IMR-90 (cell line): ENCODE measurements at regions not wholly inside any gene's neighbourhood (a gene's known extent, or its start where the extent isn't known, plus 50 kb on each side); places are given as distances from the start of the nearest gene placed in this dataset.

Experiments
- ATAC-seq: fragments of 200-7000 bp; cut with Tn5 transposase; 2 replicates; pipeline ENCODE4 v1.9.1; 2020; ENCODE audit warnings: low read depth, mild to moderate bottlenecking, moderate library complexity
- BruUV-seq: library from RNA; stranded (reverse); fragments of 400-500 nt; replicated peaks from 2 replicates; lab custom pipeline; 2021; lab: Mats Ljungman, UMichigan
- CTCF ChIA-PET: fragments of 300-600 bp; formaldehyde crosslinking; extraction: SDS; loops from one replicate; lab custom pipeline; 2021; ENCODE audit warnings: antibody characterized with exemption; lab: Yijun Ruan, JAX
- POLR2A ChIA-PET: fragments of 300-600 bp; sonication (Branson Sonifier 250); formaldehyde crosslinking; loops from one replicate; lab custom pipeline; 2022; ENCODE audit warnings: antibody characterized with exemption; ENCODE audit not compliant: unreplicated experiment; lab: Charles Lee
- DNase-seq: peaks from one replicate; pipeline ENCODE4 v3.0.0; 2013
- H2AFZ ChIP-seq: replicated peaks from 2 replicates; pipeline ENCODE3; 2013; ENCODE audit warnings: low read length, mild to moderate bottlenecking; ENCODE audit not compliant: poor library complexity
- H2AK5ac ChIP-seq: 2 replicates; pipeline ENCODE4 v1.6.1; 2013; ENCODE audit warnings: low read depth, low read length, inconsistent platforms
- H2AK9ac ChIP-seq: replicated peaks from 2 replicates; pipeline ENCODE3; 2013; ENCODE audit warnings: mild to moderate bottlenecking, low read depth, low read length, moderate library complexity; ENCODE audit not compliant: poor library complexity
- H2BK120ac ChIP-seq: 2 replicates; pipeline ENCODE4 v1.6.1; 2013; ENCODE audit warnings: low read depth, low read length, inconsistent platforms
- H2BK15ac ChIP-seq: 3 replicates; pipeline ENCODE4 v1.6.1; 2013; ENCODE audit warnings: low read depth, low read length, inconsistent platforms
- H2BK20ac ChIP-seq: 2 replicates; pipeline ENCODE4 v1.6.1; 2013; ENCODE audit warnings: low read depth, mild to moderate bottlenecking, inconsistent platforms, low read length, moderate library complexity
- H2BK5ac ChIP-seq: 2 replicates; pipeline ENCODE4 v1.6.1; 2013; ENCODE audit warnings: mild to moderate bottlenecking, low read depth, low read length, inconsistent platforms; ENCODE audit not compliant: poor library complexity, severe bottlenecking
- H3K14ac ChIP-seq: replicated peaks from 2 replicates; pipeline ENCODE4 v1.6.1; 2013; ENCODE audit warnings: low read depth, low read length, inconsistent platforms
- H3K18ac ChIP-seq: 2 replicates; pipeline ENCODE4 v1.6.1; 2013; ENCODE audit warnings: low read depth, low read length, control low read depth
- H3K23ac ChIP-seq: 2 replicates; pipeline ENCODE4 v1.6.1; 2013; ENCODE audit warnings: low read depth, low read length, inconsistent platforms
- H3K27ac ChIP-seq: 2 replicates; pipeline ENCODE4 v1.5.1; 2013; ENCODE audit warnings: mild to moderate bottlenecking, control low read depth, low read length; ENCODE audit not compliant: insufficient read depth
- H3K27me3 ChIP-seq: 2 replicates; pipeline ENCODE4 v1.6.1; 2013; ENCODE audit warnings: low read length; ENCODE audit not compliant: control insufficient read depth, insufficient read depth
- H3K36me3 ChIP-seq: 2 replicates; pipeline ENCODE4 v1.6.1; 2013; ENCODE audit warnings: low read length, mixed read lengths; ENCODE audit not compliant: control insufficient read depth, insufficient read depth
- H3K4ac ChIP-seq: 2 replicates; pipeline ENCODE4 v1.6.1; 2013; ENCODE audit warnings: low read depth, low read length, inconsistent platforms
- H3K4me1 ChIP-seq: 2 replicates; pipeline ENCODE4 v1.6.1; 2013; ENCODE audit warnings: low read length, mixed read lengths; ENCODE audit not compliant: control insufficient read depth, insufficient read depth
- H3K4me2 ChIP-seq: 2 replicates; pipeline ENCODE4 v1.6.1; 2013; ENCODE audit warnings: low read depth, mild to moderate bottlenecking, control low read depth, low read length, moderate library complexity
- H3K4me3 ChIP-seq: 2 replicates; pipeline ENCODE4 v1.5.1; 2013; ENCODE audit warnings: low read depth, mild to moderate bottlenecking, control low read depth, low read length, moderate library complexity; ENCODE audit not compliant: insufficient read depth
- H3K56ac ChIP-seq: 2 replicates; pipeline ENCODE4 v1.6.1; 2013; ENCODE audit warnings: low read length, inconsistent platforms; ENCODE audit not compliant: insufficient read depth; ENCODE audit errors: extremely low read depth
- H3K79me1 ChIP-seq, 2 experiments: 2 replicates each; pipeline ENCODE4 v1.6.1; 2013; ENCODE audit warnings: low read length in 2 of 2, inconsistent platforms in 1 of 2, low read depth in 1 of 2
- H3K9ac ChIP-seq: 2 replicates; pipeline ENCODE4 v1.6.1; 2013; ENCODE audit warnings: low read depth, low read length, control low read depth
- H3K9me1 ChIP-seq: 2 replicates; pipeline ENCODE4 v1.6.1; 2013; ENCODE audit warnings: low read length, inconsistent platforms; ENCODE audit not compliant: insufficient read depth
- H3K9me3 ChIP-seq: 2 replicates; pipeline ENCODE4 v1.6.1; 2013; ENCODE audit warnings: low read length; ENCODE audit not compliant: control insufficient read depth, insufficient read depth
- H4K20me1 ChIP-seq: 2 replicates; pipeline ENCODE4 v1.6.1; 2013; ENCODE audit warnings: low read length, inconsistent platforms; ENCODE audit not compliant: insufficient read depth
- H4K5ac ChIP-seq: 2 replicates; pipeline ENCODE4 v1.6.1; 2013; ENCODE audit warnings: mild to moderate bottlenecking, low read depth, low read length, control low read depth
- H4K8ac ChIP-seq, 2 experiments: 2 replicates each; pipeline ENCODE4 v1.6.1; 2013; ENCODE audit warnings: low read depth in 2 of 2, low read length in 2 of 2, control low read depth in 1 of 2, inconsistent platforms in 1 of 2
- H4K91ac ChIP-seq: 2 replicates; pipeline ENCODE4 v1.6.1; 2013; ENCODE audit warnings: low read depth, low read length, inconsistent platforms; ENCODE audit not compliant: insufficient read depth
- CEBPB ChIP-seq: IDR thresholded peaks from 2 replicates; pipeline ENCODE4 v1.6.1; 2012; ENCODE audit warnings: low read depth, low read length, improper control_type of control experiment
- CTCF ChIP-seq: conservative IDR thresholded peaks from 2 replicates; pipeline ENCODE4 v1.5.1; 2012; ENCODE audit warnings: mild to moderate bottlenecking, low read depth, low read length, improper control_type of control experiment
- MXI1 ChIP-seq: IDR thresholded peaks from 2 replicates; pipeline ENCODE4 v1.6.1; 2012; ENCODE audit warnings: low read depth, mild to moderate bottlenecking, low read length, moderate library complexity, borderline replicate concordance
- SMC3 ChIP-seq: fragments of 150-350 bp; IDR thresholded peaks from 2 replicates; pipeline ENCODE4 v1.6.1; 2016; ENCODE audit warnings: low read depth, mild to moderate bottlenecking, antibody characterized with exemption, low read length, moderate library complexity
- WGBS, 2 experiments: methylation state at CpG; one replicate each; pipeline versions ENCODE4 v1.1.5 to v1.1.7; 2013; ENCODE audit warnings: missing lambda C conversion rate in 2 of 2; ENCODE audit not compliant: insufficient read length in 1 of 2; ENCODE audit errors: extremely low coverage in 2 of 2; 5-methylcytosine and 5-hydroxymethylcytosine counted together
- dilution Hi-C: fragments of 300-500 bp; cut with HindIII; formaldehyde crosslinking; loops from one replicate; pipeline ENCODE4 v1.14.3; 2018; ENCODE audit warnings: low sequenced_read_pairs; ENCODE audit not compliant: unreplicated experiment
- in situ Hi-C: fragments of 300-500 bp; cut with MboI; formaldehyde crosslinking; loops from 3 replicates; pipeline ENCODE4 v1.14.3; 2019; ENCODE audit warnings: low sequenced_read_pairs, inconsistent platforms, mixed read lengths
- intact Hi-C: fragments of 100-400 bp; cut with micrococcal nuclease; formaldehyde crosslinking; loops from 2 replicates; pipeline ENCODE4 v1.10.0; 2022

- H2AK5ac ChIP-seq = no peak overlapping the region
- H3K23ac ChIP-seq = no peak overlapping the region
- ATAC-seq = no peak
- no peaks in the 10 kb centered on the region for H3K9me3 ChIP-seq
- no peak overlapping the region for H3K27ac ChIP-seq
- no peak overlapping the region for H2BK120ac ChIP-seq
- CTCF ChIA-PET = no interaction called here
- H4K5ac ChIP-seq = no peak overlapping the region
- H3K4me2 ChIP-seq = no peak overlapping the region
- no CpG with 5 or more reads among the region's 3 CpGs for WGBS, 2 experiments
- no peak overlapping the region for H2BK15ac ChIP-seq
- no peak overlapping the region for H2BK20ac ChIP-seq
- H3K27me3 ChIP-seq = no peaks in the 10 kb centered on the region
- H3K14ac ChIP-seq = no peak overlapping the region
- peak; percentile 49 for DNase-seq
- intact Hi-C loops = no loop called here
- POLR2A ChIA-PET = no interaction called here
- H3K9ac ChIP-seq = no peak overlapping the region
- H3K18ac ChIP-seq = no peak overlapping the region
- no peaks in the 10 kb centered on the region for H4K20me1 ChIP-seq
- H3K4me3 ChIP-seq = no peak overlapping the region
- no peaks in the 10 kb centered on the region for H3K79me1 ChIP-seq
- no peak overlapping the region for H2BK5ac ChIP-seq
- H3K56ac ChIP-seq = no peak overlapping the region
- no peak overlapping the region for H2AK9ac ChIP-seq
- no peak overlapping the region for H4K91ac ChIP-seq
- H3K36me3 ChIP-seq = no peaks in the 10 kb centered on the region
- no peak overlapping the region for H3K4ac ChIP-seq
- dilution Hi-C loops = no loop called here
- H4K8ac ChIP-seq = no peak overlapping the region
- no TSS peak for BruUV-seq
- H2AFZ ChIP-seq = no peak overlapping the region
- in situ Hi-C loops = no loop called here
- peak; percentile 74; the same call in 1 of the 2 replicates for TF ChIP-seq CEBPB
- TF ChIP-seq SMC3 = no peak
- TF ChIP-seq MXI1 = no peak
- TF ChIP-seq CTCF = no peak
- no peaks in the 10 kb centered on the region for H3K9me1 ChIP-seq
- 0 out of 2 replicates have a peak, but pooled peaks cover 2% of the 10 kb centered on the region for H3K4me1 ChIP-seq
Observed at GRCh38 chr1:218699421-218699820, 354.3 kb downstream of the TGFB2 start.
